Naive B cell (primary cell): ENCODE measurements at regions not wholly inside any gene's neighbourhood (a gene's known extent, or its start where the extent isn't known, plus 50 kb on each side); places are given as distances from the start of the nearest gene placed in this dataset.

Source experiments
- ATAC-seq, 2 donors: fragments of 150-1000 bp; cut with Tn5 transposase; 2 replicates each; pipeline ENCODE4 v1.10.0; 2021; ENCODE audit warnings: low read depth in 2 of 2, mild to moderate bottlenecking in 2 of 2, moderate library complexity in 2 of 2
- DNase-seq: peaks from one replicate; pipeline ENCODE4 v3.0.0; 2022
- H3K27ac Mint-ChIP-seq, 6 donors: one replicate each; pipeline ENCODE4 v1.8.0; 2020 to 2022; ENCODE audit warnings: mild to moderate bottlenecking in 6 of 6, mixed read lengths in 6 of 6, moderate library complexity in 5 of 6, inconsistent platforms in 2 of 6
- H3K27me3 Mint-ChIP-seq, 3 donors: one replicate each; pipeline ENCODE4 v1.8.0; 2021 to 2022; ENCODE audit warnings: mixed read lengths in 3 of 3, mild to moderate bottlenecking in 1 of 3
- H3K36me3 Mint-ChIP-seq, 2 donors: one replicate each; pipeline ENCODE4 v1.8.0; 2020 to 2022; ENCODE audit warnings: mixed read lengths in 2 of 2, inconsistent platforms in 1 of 2, mild to moderate bottlenecking in 1 of 2
- H3K4me1 Mint-ChIP-seq, 3 donors: one replicate each; pipeline ENCODE4 v1.8.0; 2020 to 2022; ENCODE audit warnings: mixed read lengths in 3 of 3, inconsistent platforms in 1 of 3, mild to moderate bottlenecking in 1 of 3, moderate library complexity in 1 of 3
- H3K4me3 Mint-ChIP-seq, 8 donors: one replicate each; pipeline ENCODE4 v1.8.0; 2020 to 2022; ENCODE audit warnings: mild to moderate bottlenecking in 8 of 8, mixed read lengths in 8 of 8, moderate library complexity in 8 of 8, inconsistent platforms in 2 of 8
- H3K9me3 Mint-ChIP-seq, 7 donors: one replicate each; pipeline ENCODE4 v1.8.0; 2020 to 2022; ENCODE audit warnings: mixed read lengths in 7 of 7, mild to moderate bottlenecking in 5 of 7, inconsistent platforms in 2 of 7, moderate library complexity in 1 of 7

GRCh38 chr16:6114691-6115090, 1017.1 kb upstream of the EEF2KMT start:
- ATAC-seq, result no peak
- DNase-seq, result no peak
- H3K4me1 Mint-ChIP-seq, result no peaks in the 10 kb centered on the region
- H3K9me3 Mint-ChIP-seq, result peaks cover 0 to 13% (median 0%) of the 10 kb centered on the region in 7 donors
- no peak overlapping the region for H3K27ac Mint-ChIP-seq
- H3K27me3 Mint-ChIP-seq, result no peaks in the 10 kb centered on the region
- no peak overlapping the region for H3K4me3 Mint-ChIP-seq
- H3K36me3 Mint-ChIP-seq, result no peaks in the 10 kb centered on the region

- ATAC-seq, result no peak
- no peak for DNase-seq
These were observed 1016.2 kb upstream of the EEF2KMT start for GRCh38 chr16:6113749-6114148.

GRCh38 chr16:6112700-6113099, 1015.1 kb upstream of the EEF2KMT start:
- Mint-ChIP-seq H3K9me3 (peaks cover 0 to 7% (median 0%) of the 10 kb centered on the region in 7 donors), H3K4me3 (no peak overlapping the region), H3K27me3 (no peaks in the 10 kb centered on the region), H3K36me3 (no peaks in the 10 kb centered on the region), H3K4me1 (no peaks in the 10 kb centered on the region), H3K27ac (no peak overlapping the region)
- ATAC-seq (no peak), DNase-seq (no peak)

More at GRCh38 chr16:6113749-6114148, 1016.2 kb upstream of the EEF2KMT start:
- no peak overlapping the region for H3K27ac Mint-ChIP-seq
- H3K4me1 Mint-ChIP-seq, result no peaks in the 10 kb centered on the region
- H3K27me3 Mint-ChIP-seq, result no peaks in the 10 kb centered on the region
- no peaks in the 10 kb centered on the region for H3K36me3 Mint-ChIP-seq
- peaks cover 0 to 10% (median 0%) of the 10 kb centered on the region in 7 donors for H3K9me3 Mint-ChIP-seq
- H3K4me3 Mint-ChIP-seq, result no peak overlapping the region

GRCh38 chr16:6111390-6111789, 1013.8 kb upstream of the EEF2KMT start:
- H3K4me1 Mint-ChIP-seq, result no peaks in the 10 kb centered on the region
- H3K27me3 Mint-ChIP-seq, result no peaks in the 10 kb centered on the region
- ATAC-seq (no peak), DNase-seq (no peak)
- H3K27ac Mint-ChIP-seq, result no peak overlapping the region
- no peaks in the 10 kb centered on the region for H3K36me3 Mint-ChIP-seq
- H3K9me3 Mint-ChIP-seq, result peaks cover 0 to 8% (median 5%) of the 10 kb centered on the region in 7 donors
- no peak overlapping the region for H3K4me3 Mint-ChIP-seq

- H3K36me3 Mint-ChIP-seq, result no peaks in the 10 kb centered on the region
- H3K4me3 Mint-ChIP-seq, result no peak overlapping the region
- H3K9me3 Mint-ChIP-seq, result peaks cover 0 to 7% (median 3%) of the 10 kb centered on the region in 7 donors
- no peaks in the 10 kb centered on the region for H3K27me3 Mint-ChIP-seq
- DNase-seq (no peak), ATAC-seq (no peak)
- no peak overlapping the region for H3K27ac Mint-ChIP-seq
- H3K4me1 Mint-ChIP-seq, result no peaks in the 10 kb centered on the region
These were observed 1012.8 kb upstream of the EEF2KMT start for GRCh38 chr16:6110346-6110745.

GRCh38 chr16:6106061-6106460, 1008.5 kb upstream of the EEF2KMT start:
- ATAC-seq (no peak), DNase-seq (no peak)
- no peaks in the 10 kb centered on the region for H3K4me1 Mint-ChIP-seq
- no peak overlapping the region for H3K4me3 Mint-ChIP-seq
- no peak overlapping the region for H3K27ac Mint-ChIP-seq
- H3K27me3 Mint-ChIP-seq, result no peaks in the 10 kb centered on the region
- H3K36me3 Mint-ChIP-seq, result no peaks in the 10 kb centered on the region
- peaks cover 2 to 10% (median 5%) of the 10 kb centered on the region in 7 donors for H3K9me3 Mint-ChIP-seq

- no peaks in the 10 kb centered on the region for H3K27me3 Mint-ChIP-seq
- no peaks in the 10 kb centered on the region for H3K36me3 Mint-ChIP-seq
- no peaks in the 10 kb centered on the region for H3K4me1 Mint-ChIP-seq
- no peak overlapping the region for H3K4me3 Mint-ChIP-seq
- peaks cover 2 to 10% (median 5%) of the 10 kb centered on the region in 7 donors for H3K9me3 Mint-ChIP-seq
- DNase-seq, result no peak
- no peak overlapping the region for H3K27ac Mint-ChIP-seq
- no peak for ATAC-seq
These were observed 1007.5 kb upstream of the EEF2KMT start for GRCh38 chr16:6105115-6105514.

- Mint-ChIP-seq H3K36me3 (no peaks in the 10 kb centered on the region), H3K27ac (no peak overlapping the region), H3K9me3 (peaks cover 2 to 10% (median 5%) of the 10 kb centered on the region in 7 donors), H3K4me3 (no peak overlapping the region), H3K4me1 (no peaks in the 10 kb centered on the region), H3K27me3 (no peaks in the 10 kb centered on the region)
- DNase-seq (no peak), ATAC-seq (no peak)
These were observed 1006.8 kb upstream of the EEF2KMT start for GRCh38 chr16:6104428-6104827.

GRCh38 chr16:6103561-6103960, 1006.0 kb upstream of the EEF2KMT start:
- H3K4me1 Mint-ChIP-seq, result no peaks in the 10 kb centered on the region
- H3K27ac Mint-ChIP-seq, result no peak overlapping the region
- H3K36me3 Mint-ChIP-seq, result no peaks in the 10 kb centered on the region
- no peak for DNase-seq
- no peaks in the 10 kb centered on the region for H3K27me3 Mint-ChIP-seq
- peaks cover 2 to 10% (median 5%) of the 10 kb centered on the region in 7 donors for H3K9me3 Mint-ChIP-seq
- ATAC-seq, result no peak
- no peak overlapping the region for H3K4me3 Mint-ChIP-seq

- DNase-seq (no peak), ATAC-seq (no peak)
- Mint-ChIP-seq H3K4me1 (no peaks in the 10 kb centered on the region), H3K27me3 (no peaks in the 10 kb centered on the region), H3K27ac (no peak overlapping the region), H3K36me3 (no peaks in the 10 kb centered on the region), H3K4me3 (no peak overlapping the region), H3K9me3 (peaks cover 0 to 14% (median 4%) of the 10 kb centered on the region in 7 donors)
These were observed 1001.5 kb upstream of the EEF2KMT start for GRCh38 chr16:6099102-6099501.

GRCh38 chr16:6096931-6097670, 999.5 kb upstream of the EEF2KMT start:
- peaks cover 0 to 14% (median 4%) of the 10 kb centered on the region in 7 donors for H3K9me3 Mint-ChIP-seq
- H3K27ac Mint-ChIP-seq, result no peak overlapping the region
- H3K27me3 Mint-ChIP-seq, result no peaks in the 10 kb centered on the region

GRCh38 chr16:6095414-6095813, 997.8 kb upstream of the EEF2KMT start:
- H3K27ac Mint-ChIP-seq, result no peak overlapping the region
- H3K9me3 Mint-ChIP-seq, result peaks cover 0 to 16% (median 6%) of the 10 kb centered on the region in 7 donors
- DNase-seq (no peak), ATAC-seq (no peak)
- H3K4me1 Mint-ChIP-seq, result no peaks in the 10 kb centered on the region
- no peaks in the 10 kb centered on the region for H3K27me3 Mint-ChIP-seq
- H3K4me3 Mint-ChIP-seq, result no peak overlapping the region
- no peaks in the 10 kb centered on the region for H3K36me3 Mint-ChIP-seq

More at GRCh38 chr16:6096931-6097670, 999.5 kb upstream of the EEF2KMT start:
- Mint-ChIP-seq H3K4me3 (no peak overlapping the region), H3K36me3 (no peaks in the 10 kb centered on the region), H3K4me1 (no peaks in the 10 kb centered on the region)
- DNase-seq (no peak), ATAC-seq (no peak)

GRCh38 chr16:6091021-6091420, 993.4 kb upstream of the EEF2KMT start:
- Mint-ChIP-seq H3K36me3 (no peaks in the 10 kb centered on the region), H3K27ac (no peak overlapping the region), H3K4me3 (no peak overlapping the region), H3K27me3 (no peaks in the 10 kb centered on the region), H3K4me1 (no peaks in the 10 kb centered on the region), H3K9me3 (peaks cover 0 to 24% (median 6%) of the 10 kb centered on the region in 7 donors)
- DNase-seq (no peak), ATAC-seq (no peak)

GRCh38 chr16:6081320-6081976, 983.9 kb upstream of the EEF2KMT start:
- peaks cover 0 to 10% (median 1%) of the 10 kb centered on the region in 7 donors for H3K9me3 Mint-ChIP-seq

More at GRCh38 chr16:6081320-6081976, 983.9 kb upstream of the EEF2KMT start:
- Mint-ChIP-seq H3K27me3 (no peaks in the 10 kb centered on the region), H3K4me3 (no peak overlapping the region), H3K36me3 (no peaks in the 10 kb centered on the region), H3K27ac (no peak overlapping the region), H3K4me1 (no peaks in the 10 kb centered on the region)
- DNase-seq (no peak), ATAC-seq (no peak)
